ENCODE measurements at regions not wholly inside any gene's neighbourhood (a gene's known extent, or its start where the extent isn't known, plus 50 kb on each side); places are given as distances from the start of the nearest gene placed in this dataset.

- no peak for DNase-seq (ENCODE audit: low spot score)
- Histone ChIP-seq H3K27me3 (no peaks in the 10 kb centered on the region), H3K27ac (no peak overlapping the region), H3K4me3 (no peak overlapping the region), H3K9me3 (no peaks in the 10 kb centered on the region), H3K4me1 (no peaks in the 10 kb centered on the region), H3K36me3 (no peaks in the 10 kb centered on the region)
- no peak for TF ChIP-seq CTCF (IDR thresholded peaks at IDR 0.05)
These were observed 276.0 kb downstream of the DMAC1 start for GRCh38 chr9:7523426-7524043.

- H3K27me3 ChIP-seq: no peaks in the 10 kb centered on the region
- H3K36me3 ChIP-seq: no peaks in the 10 kb centered on the region
- no peaks in the 10 kb centered on the region for H3K4me1 ChIP-seq
- no peak overlapping the region for H3K27ac ChIP-seq
- DNase-seq (ENCODE audit: low spot score): no peak
- H3K9me3 ChIP-seq: no peaks in the 10 kb centered on the region
- H3K4me3 ChIP-seq: no peak overlapping the region
- no peak for TF ChIP-seq CTCF (IDR thresholded peaks at IDR 0.05)
These were observed 279.2 kb downstream of the DMAC1 start for GRCh38 chr9:7520396-7520795.

- Histone ChIP-seq H3K9me3 (no peaks in the 10 kb centered on the region), H3K27me3 (no peaks in the 10 kb centered on the region), H3K27ac (no peak overlapping the region), H3K36me3 (no peaks in the 10 kb centered on the region), H3K4me1 (no peaks in the 10 kb centered on the region), H3K4me3 (no peak overlapping the region)
- DNase-seq (ENCODE audit: low spot score): no peak
- no peak for TF ChIP-seq CTCF (IDR thresholded peaks at IDR 0.05)
These were observed 283.2 kb downstream of the DMAC1 start for GRCh38 chr9:7516376-7516775.

- TF ChIP-seq CTCF (IDR thresholded peaks at IDR 0.05): no peak
- no peak overlapping the region for H3K4me3 ChIP-seq
- no peaks in the 10 kb centered on the region for H3K27me3 ChIP-seq
- no peaks in the 10 kb centered on the region for H3K36me3 ChIP-seq
- no peak overlapping the region for H3K27ac ChIP-seq
- DNase-seq (ENCODE audit: low spot score): no peak
- H3K4me1 ChIP-seq: no peaks in the 10 kb centered on the region
- H3K9me3 ChIP-seq: no peaks in the 10 kb centered on the region
These were observed 289.4 kb downstream of the DMAC1 start for GRCh38 chr9:7510199-7510598.

- no peaks in the 10 kb centered on the region for H3K4me1 ChIP-seq
- no peak for TF ChIP-seq CTCF (IDR thresholded peaks at IDR 0.05)
- no peak overlapping the region for H3K27ac ChIP-seq
- H3K36me3 ChIP-seq: no peaks in the 10 kb centered on the region
- H3K9me3 ChIP-seq: no peaks in the 10 kb centered on the region
- no peak overlapping the region for H3K4me3 ChIP-seq
- no peaks in the 10 kb centered on the region for H3K27me3 ChIP-seq
- DNase-seq (ENCODE audit: low spot score): no peak
These were observed 289.9 kb downstream of the DMAC1 start for GRCh38 chr9:7509576-7510145.

- Histone ChIP-seq H3K27ac (no peak overlapping the region), H3K36me3 (no peaks in the 10 kb centered on the region), H3K9me3 (no peaks in the 10 kb centered on the region), H3K4me1 (no peaks in the 10 kb centered on the region), H3K4me3 (no peak overlapping the region), H3K27me3 (no peaks in the 10 kb centered on the region)
- TF ChIP-seq CTCF (IDR thresholded peaks at IDR 0.05): no peak
- DNase-seq (ENCODE audit: low spot score): no peak
These were observed 291.1 kb downstream of the DMAC1 start for GRCh38 chr9:7508516-7508915.
